ENCODE measurements at regions not wholly inside any gene's neighbourhood (a gene's known extent, or its start where the extent isn't known, plus 50 kb on each side); places are given as distances from the start of the nearest gene placed in this dataset.

DNA sequence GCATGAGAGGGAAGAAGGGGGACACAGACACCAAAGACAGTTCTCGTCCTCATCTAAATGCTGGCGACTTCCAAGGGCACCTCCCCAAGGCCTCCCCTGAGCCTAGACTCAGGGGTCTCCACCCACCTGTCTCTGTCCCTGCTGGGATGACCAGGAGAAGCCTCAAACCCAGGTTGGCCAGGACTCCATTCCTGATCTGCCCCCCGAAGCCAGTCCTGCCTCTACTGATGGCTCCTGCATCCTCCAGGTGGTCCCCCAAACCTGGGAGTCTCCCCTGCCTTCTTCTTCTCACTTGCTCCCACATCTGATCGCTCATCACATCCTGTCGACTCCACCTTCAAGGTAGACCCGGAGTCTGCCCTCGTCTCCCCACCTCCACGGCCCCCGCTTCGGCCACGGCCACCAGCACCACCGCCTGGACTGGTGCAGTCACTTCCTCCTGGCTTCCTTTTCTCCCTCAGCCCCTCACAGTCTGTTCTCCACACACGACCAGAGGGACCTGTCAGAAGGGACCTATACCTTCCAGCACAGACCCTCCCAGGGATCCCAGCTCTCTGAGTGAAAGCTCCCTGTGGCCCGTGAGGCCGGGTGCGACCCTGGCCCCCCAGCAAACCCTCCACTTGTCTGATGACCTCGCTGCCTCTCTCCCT, 92.1 kb downstream of the CEBPB start:
- no peak overlapping the region for H3K4me3 ChIP-seq (ENCODE audit: low read length)
- no peak for DNase-seq (ENCODE audit: low read depth, low spot score)

GRCh38 chr20:50283370-50283769, 92.7 kb downstream of the CEBPB start:
- H3K4me3 ChIP-seq (ENCODE audit: low read length): no peak overlapping the region
- DNase-seq (ENCODE audit: low read depth, low spot score): no peak

DNA sequence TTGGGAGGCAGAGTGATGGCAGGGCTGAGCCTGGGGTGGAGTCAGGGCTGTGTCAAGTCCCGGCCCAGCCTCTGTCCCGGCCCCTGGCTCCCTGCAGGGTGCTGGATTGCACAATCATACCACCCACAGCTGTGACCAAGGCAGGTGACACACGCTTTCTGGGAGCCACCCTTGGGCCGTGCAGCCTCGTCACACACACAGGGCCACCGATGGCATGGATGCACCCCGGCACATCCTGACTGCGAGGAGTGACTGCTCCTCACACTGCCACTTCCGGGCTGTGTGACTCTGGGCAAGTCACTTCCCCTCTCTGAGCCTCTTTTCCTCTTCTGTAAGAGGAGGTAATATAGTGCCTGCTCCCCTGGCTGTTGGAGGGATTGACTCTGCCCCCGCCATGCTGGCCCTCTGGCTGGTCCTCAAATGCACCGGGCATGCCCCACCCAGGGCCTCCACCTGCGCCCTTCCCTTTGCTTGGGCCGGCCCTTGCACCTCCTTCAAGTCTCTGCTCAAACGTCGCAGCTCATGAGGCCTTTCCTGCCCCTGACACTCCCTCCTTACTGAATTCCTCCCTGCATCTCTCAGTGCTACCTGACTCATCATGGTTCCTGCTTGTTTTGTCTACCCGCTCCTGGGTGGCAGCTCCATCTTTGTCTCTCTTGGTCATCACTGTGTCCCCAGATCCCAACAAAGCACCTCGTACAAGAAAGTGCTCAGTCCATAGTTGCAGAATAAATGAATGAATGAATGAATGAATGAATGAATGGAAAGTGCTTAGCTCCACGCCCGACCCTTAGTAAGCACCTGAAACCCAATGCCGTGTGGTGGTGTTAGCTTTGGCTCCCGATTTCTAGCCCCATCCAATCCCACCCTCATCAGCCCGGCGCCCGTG, 93.5 kb downstream of the CEBPB start:
- no peak overlapping the region for H3K4me3 ChIP-seq (ENCODE audit: low read length)
- DNase-seq (ENCODE audit: low read depth, low spot score): no peak

- no peak overlapping the region for H3K4me3 ChIP-seq (ENCODE audit: low read length)
- DNase-seq (ENCODE audit: low read depth, low spot score): no peak
Measured at GRCh38 chr20:50284811-50285375, 94.3 kb downstream of the CEBPB start.

DNA sequence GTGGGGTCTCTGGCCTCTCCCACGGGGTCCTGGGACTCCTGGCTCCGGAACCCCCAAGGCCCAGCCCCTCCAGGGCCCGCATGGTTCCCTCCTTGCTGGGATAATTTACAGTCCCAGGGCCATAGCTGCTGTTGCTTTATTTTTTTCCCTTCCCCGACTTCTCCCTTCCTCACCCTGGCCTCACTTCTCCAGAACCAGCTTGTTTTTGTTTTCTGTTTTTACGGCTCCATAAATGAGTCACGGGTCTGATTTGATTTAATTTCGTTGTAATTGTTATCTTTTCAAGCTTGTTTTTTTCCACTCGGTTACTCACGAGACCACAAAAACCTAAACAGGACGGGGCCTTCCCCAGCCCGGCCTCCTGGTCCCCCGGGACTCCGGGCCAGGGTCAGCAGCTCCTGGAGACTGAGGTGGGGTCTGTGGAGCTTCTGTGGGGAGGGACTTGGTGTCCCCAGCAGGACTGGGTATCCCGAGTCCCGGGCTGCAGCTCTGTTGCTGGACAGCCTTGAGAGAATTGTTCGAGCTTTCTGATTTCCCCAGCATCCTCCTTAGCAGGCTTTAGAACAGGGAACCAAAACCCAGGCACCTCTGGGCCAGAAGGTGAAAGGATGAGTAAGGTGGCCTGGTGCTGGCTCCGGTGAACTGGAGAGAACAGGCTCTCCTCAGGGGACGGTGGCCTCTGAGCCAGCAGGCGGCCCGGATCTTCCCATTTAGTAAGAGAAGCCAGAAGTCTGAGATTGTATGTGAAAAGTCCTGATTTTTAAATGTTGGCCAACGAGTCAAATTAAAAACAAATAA, 94.9 kb downstream of the CEBPB start:
- no peak overlapping the region for H3K4me3 ChIP-seq (ENCODE audit: low read length)
- no peak for DNase-seq (ENCODE audit: low read depth, low spot score)

- no peak overlapping the region for H3K4me3 ChIP-seq (ENCODE audit: low read length)
- DNase-seq (ENCODE audit: low read depth, low spot score): no peak
Measured at GRCh38 chr20:50286174-50286511, 95.5 kb downstream of the CEBPB start.

DNA sequence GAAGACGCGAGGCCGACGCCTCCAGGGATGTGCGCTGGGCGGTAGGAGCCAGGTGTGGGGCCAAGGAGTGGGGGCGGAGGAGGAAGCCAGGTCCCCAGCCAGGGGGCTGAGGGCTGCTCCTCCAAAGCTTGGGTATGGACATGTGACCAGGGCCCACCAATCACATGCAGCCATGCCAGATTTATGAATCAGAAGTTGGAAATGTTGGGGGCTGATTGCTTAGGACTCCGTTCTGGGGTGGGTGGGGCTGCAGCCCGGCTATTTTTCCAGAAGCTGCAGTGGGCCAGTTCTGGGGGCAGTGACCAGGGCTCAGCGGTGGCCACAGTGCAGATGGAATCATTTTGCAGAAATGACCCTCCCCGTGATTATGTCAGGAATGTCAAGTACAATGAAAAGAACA, 96.0 kb downstream of the CEBPB start:
- DNase-seq (ENCODE audit: low read depth, low spot score): no peak
- H3K4me3 ChIP-seq (ENCODE audit: low read length): no peak overlapping the region

DNA sequence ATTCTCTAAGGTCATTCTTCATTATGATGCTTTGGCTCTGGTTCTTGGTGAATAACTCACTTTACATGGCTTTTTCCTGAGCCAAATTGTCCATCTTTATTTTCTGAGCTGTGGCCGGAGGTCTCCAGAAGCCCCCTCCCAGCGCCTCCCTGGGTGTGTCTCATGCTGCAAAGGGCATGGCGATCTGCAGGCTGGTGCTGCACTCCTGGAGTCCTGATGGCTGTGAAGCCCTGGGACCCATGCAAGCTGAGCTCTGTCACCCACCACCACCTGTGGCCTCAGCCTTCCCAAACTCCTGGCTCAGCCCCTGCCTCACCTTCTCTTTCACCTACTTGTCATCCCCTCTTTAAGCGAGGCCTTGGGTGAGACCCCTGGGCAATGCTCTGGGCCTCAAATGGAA, 96.9 kb downstream of the CEBPB start:
- no peak for DNase-seq (ENCODE audit: low read depth, low spot score)
- H3K4me3 ChIP-seq (ENCODE audit: low read length): no peak overlapping the region

- no peak overlapping the region for H3K4me3 ChIP-seq (ENCODE audit: low read length)
- no peak for DNase-seq (ENCODE audit: low read depth, low spot score)
Measured at GRCh38 chr20:50288128-50288623, 97.5 kb downstream of the CEBPB start.

GRCh38 chr20:50289581-50289980, 99.0 kb downstream of the CEBPB start:
- no peak overlapping the region for H3K4me3 ChIP-seq (ENCODE audit: low read length)
- DNase-seq (ENCODE audit: low read depth, low spot score): no peak

DNA sequence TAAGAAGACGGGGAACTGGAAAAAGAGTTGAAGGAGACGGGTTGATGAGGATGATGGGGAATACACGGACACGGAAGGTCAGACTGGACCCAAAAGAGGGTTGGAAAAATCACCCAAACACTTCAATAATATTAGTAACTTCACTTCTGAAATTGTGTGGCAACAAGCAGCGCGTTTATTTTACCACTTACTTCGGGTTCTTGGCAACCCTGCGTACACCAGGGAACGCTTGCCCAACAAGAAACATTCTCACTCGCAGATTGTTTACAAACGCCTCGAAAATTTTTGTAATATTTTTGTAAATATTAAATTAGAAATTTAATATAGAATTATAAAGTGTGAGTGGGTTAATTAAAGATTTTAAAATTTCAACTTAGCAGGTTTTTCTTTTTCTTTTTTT, 99.5 kb downstream of the CEBPB start:
- H3K4me3 ChIP-seq (ENCODE audit: low read length): no peak overlapping the region
- DNase-seq (ENCODE audit: low read depth, low spot score): no peak

GRCh38 chr20:50290808-50291207, 100.2 kb downstream of the CEBPB start:
- no peak for DNase-seq (ENCODE audit: low read depth, low spot score)
- H3K4me3 ChIP-seq (ENCODE audit: low read length): no peak overlapping the region

DNA sequence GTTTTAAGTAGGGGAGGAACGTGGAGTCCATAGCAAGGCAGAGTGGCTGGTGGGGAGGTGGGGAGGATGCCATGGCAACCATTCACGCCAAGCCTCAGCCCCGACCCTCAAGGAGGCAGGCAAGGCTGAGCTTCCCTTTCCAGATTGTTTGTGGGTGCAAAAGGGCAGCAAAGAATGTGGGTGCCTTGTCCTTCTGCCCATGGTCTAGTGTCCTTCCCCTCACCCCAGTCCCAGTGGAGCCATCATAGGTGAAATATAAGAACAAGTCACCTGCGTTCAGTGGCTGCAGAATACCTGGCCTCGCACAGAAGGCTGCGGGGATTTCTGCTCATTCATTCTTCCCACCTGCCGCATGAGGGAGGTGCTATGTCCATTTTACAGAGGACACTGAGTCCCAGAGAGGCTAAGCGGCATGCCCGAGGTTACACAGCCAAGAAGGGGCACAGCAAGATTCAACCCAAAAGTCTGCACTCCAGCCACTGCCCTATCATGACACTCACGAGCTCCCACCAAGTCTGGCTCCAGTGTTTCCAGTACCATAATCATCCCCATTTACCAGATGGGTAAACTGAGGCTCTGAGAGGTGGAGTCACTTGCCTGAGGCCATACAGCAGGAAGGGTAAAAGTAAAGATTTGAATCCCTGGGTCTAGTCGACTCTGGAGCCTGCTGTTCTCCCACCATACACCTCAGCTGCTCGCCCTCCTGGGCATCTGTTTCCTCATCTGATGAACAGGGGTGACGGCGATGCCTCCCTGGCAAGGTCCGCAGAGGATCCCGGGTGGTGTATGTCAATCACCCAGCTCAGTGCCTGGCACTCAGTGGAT, 100.8 kb downstream of the CEBPB start:
- H3K4me3 ChIP-seq (ENCODE audit: low read length): no peak overlapping the region

DNA sequence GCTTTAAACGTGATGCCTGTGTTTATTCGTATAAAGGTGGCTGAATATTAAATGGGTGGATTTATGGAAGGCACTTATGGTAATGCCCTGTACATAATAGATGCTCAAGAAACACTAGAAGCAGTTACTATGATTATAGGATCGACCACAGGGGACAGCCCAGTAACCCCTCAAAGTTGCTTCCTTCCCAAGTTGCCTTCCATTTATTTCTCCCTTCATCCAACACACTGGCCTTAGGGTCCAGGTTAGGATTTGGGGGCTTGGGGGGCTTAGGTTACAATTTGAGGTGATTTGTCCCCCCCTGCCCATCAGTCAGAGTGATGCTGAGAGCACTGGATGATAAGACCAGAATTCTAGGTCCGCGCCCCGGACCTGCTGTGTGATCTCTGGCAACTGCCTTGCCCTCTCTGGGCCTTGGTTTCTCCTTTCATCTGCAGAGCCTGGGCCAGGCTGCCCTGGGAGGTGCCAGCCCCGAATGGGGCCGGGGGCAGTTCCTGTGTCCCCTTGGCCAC, 101.5 kb downstream of the CEBPB start:
- DNase-seq (ENCODE audit: low read depth, low spot score): no peak
- H3K4me3 ChIP-seq (ENCODE audit: low read length): no peak overlapping the region

More for the DNA sequence above, 100.8 kb downstream of the CEBPB start:
- no peak for DNase-seq (ENCODE audit: low read depth, low spot score)

DNA sequence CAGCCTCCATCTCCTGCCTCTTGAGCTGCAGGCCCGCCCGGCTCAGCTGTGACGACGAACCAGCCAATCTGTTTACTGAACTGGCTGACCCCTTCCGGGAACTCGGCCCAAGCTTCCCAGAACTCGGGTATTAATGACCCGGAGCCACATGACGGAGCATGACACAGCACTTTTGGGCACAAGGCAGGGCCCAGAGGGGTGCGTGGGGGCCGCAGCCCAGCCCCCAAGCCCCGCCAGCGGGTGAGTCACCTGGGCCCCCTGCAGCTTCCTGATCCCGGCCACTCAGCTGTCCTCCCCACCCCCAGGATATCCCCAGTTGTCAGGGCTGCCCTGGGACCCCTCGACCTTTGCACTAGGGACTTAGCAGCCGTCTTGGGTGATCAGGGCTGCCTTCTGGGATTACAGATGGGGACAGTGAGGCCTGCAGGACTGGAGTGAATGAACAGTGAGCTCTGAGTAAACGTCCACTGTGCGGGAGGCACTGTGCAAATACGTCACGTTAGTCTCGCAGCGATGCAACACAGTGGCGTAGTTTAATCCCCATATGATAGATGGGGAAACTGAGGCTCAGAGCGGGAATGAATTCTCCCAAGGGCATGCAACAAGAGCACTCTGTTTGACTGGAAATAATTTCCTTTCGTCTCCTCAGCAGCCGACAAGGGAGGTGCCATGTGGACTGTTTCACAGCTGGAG, 102.1 kb downstream of the CEBPB start:
- no peak overlapping the region for H3K4me3 ChIP-seq (ENCODE audit: low read length)
- DNase-seq (ENCODE audit: low read depth, low spot score): no peak

GRCh38 chr20:50293284-50294139, 102.9 kb downstream of the CEBPB start:
- no peak for DNase-seq (ENCODE audit: low read depth, low spot score)
- no peak overlapping the region for H3K4me3 ChIP-seq (ENCODE audit: low read length)
